ENCODE measurements at regions not wholly inside any gene's neighbourhood (a gene's known extent, or its start where the extent isn't known, plus 50 kb on each side); places are given as distances from the start of the nearest gene placed in this dataset.

GRCh38 chr15:99502661-99503060, 63.1 kb upstream of the MEF2A start (continued):
- no peak for TF ChIP-seq ESRRA (CRISPR knock-in tag; IDR thresholded peaks at IDR 0.05; ENCODE audit: borderline replicate concordance)
- TF ChIP-seq E2F1 (CRISPR knock-in tag; IDR thresholded peaks at IDR 0.05): no peak
- TF ChIP-seq ZNF281 (CRISPR knock-in tag; IDR thresholded peaks at IDR 0.05): no peak

DNA sequence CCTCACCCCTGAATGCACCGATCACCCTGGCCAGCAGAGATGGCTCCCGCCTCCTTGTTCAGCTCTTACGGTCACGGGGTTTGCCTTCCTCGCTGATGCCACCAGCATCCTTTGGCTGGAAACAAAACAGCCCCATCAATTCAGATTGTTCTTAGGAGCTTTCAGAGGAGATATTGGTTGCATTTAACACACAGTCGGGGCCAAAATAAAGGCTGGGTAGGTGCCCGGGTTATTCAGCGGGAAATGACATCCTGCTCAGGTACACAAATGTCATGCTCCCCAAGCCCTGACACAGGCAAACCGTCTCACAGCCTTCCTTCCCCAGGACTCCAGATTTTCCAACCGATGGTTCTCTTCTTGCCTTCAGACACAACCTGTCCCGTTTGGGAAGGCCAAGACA, 62.4 kb upstream of the MEF2A start:
- no peak overlapping the region for H3K4me3 Mint-ChIP-seq
- no peaks in the 10 kb centered on the region for H3K4me1 Mint-ChIP-seq
- POLR2A ChIA-PET: no interaction called here
- ATAC-seq (no peak), DNase-seq (ENCODE audit: low spot score) (no peak)
- CTCF ChIA-PET: no interaction called here
- no peak overlapping the region for H3K27ac Mint-ChIP-seq
- H3K36me3 Mint-ChIP-seq: no peaks in the 10 kb centered on the region
- H3K9me3 Mint-ChIP-seq: peaks cover 15% of the 10 kb centered on the region
- no peaks in the 10 kb centered on the region for H3K27me3 Mint-ChIP-seq (ENCODE audit: low read depth)
- no peak for TF ChIP-seq NFYB (CRISPR knock-in tag; conservative IDR thresholded peaks at IDR 0.05; ENCODE audit: low read depth)
- TF ChIP-seq TCF7 (CRISPR knock-in tag; IDR thresholded peaks at IDR 0.05; ENCODE audit: low read depth): no peak
- TF ChIP-seq, protein P1, sequence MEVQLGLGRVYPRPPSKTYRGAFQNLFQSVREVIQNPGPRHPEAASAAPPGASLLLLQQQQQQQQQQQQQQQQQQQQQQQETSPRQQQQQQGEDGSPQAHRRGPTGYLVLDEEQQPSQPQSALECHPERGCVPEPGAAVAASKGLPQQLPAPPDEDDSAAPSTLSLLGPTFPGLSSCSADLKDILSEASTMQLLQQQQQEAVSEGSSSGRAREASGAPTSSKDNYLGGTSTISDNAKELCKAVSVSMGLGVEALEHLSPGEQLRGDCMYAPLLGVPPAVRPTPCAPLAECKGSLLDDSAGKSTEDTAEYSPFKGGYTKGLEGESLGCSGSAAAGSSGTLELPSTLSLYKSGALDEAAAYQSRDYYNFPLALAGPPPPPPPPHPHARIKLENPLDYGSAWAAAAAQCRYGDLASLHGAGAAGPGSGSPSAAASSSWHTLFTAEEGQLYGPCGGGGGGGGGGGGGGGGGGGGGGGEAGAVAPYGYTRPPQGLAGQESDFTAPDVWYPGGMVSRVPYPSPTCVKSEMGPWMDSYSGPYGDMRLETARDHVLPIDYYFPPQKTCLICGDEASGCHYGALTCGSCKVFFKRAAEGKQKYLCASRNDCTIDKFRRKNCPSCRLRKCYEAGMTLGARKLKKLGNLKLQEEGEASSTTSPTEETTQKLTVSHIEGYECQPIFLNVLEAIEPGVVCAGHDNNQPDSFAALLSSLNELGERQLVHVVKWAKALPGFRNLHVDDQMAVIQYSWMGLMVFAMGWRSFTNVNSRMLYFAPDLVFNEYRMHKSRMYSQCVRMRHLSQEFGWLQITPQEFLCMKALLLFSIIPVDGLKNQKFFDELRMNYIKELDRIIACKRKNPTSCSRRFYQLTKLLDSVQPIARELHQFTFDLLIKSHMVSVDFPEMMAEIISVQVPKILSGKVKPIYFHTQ (CRISPR knock-in tag; IDR thresholded peaks at IDR 0.05): no peak
- TF ChIP-seq, protein P2, sequence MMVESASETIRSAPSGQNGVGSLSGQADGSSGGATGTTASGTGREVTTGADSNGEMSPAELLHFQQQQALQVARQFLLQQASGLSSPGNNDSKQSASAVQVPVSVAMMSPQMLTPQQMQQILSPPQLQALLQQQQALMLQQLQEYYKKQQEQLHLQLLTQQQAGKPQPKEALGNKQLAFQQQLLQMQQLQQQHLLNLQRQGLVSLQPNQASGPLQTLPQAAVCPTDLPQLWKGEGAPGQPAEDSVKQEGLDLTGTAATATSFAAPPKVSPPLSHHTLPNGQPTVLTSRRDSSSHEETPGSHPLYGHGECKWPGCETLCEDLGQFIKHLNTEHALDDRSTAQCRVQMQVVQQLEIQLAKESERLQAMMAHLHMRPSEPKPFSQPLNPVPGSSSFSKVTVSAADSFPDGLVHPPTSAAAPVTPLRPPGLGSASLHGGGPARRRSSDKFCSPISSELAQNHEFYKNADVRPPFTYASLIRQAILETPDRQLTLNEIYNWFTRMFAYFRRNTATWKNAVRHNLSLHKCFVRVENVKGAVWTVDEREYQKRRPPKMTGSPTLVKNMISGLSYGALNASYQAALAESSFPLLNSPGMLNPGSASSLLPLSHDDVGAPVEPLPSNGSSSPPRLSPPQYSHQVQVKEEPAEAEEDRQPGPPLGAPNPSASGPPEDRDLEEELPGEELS (CRISPR knock-in tag; IDR thresholded peaks at IDR 0.05): no peak
- no peak for TF ChIP-seq PRRX2 (CRISPR knock-in tag; IDR thresholded peaks at IDR 0.05)
- TF ChIP-seq, protein P3, sequence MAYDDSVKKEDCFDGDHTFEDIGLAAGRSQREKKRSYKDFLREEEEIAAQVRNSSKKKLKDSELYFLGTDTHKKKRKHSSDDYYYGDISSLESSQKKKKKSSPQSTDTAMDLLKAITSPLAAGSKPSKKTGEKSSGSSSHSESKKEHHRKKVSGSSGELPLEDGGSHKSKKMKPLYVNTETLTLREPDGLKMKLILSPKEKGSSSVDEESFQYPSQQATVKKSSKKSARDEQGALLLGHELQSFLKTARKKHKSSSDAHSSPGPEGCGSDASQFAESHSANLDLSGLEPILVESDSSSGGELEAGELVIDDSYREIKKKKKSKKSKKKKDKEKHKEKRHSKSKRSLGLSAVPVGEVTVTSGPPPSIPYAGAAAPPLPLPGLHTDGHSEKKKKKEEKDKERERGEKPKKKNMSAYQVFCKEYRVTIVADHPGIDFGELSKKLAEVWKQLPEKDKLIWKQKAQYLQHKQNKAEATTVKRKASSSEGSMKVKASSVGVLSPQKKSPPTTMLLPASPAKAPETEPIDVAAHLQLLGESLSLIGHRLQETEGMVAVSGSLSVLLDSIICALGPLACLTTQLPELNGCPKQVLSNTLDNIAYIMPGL (CRISPR knock-in tag; IDR thresholded peaks at IDR 0.05): no peak
- TF ChIP-seq ZNF317 (CRISPR knock-in tag; IDR thresholded peaks at IDR 0.05; ENCODE audit: borderline replicate concordance, low read depth): no peak
- no peak for TF ChIP-seq ETV6 (CRISPR knock-in tag; IDR thresholded peaks at IDR 0.05)
- TF ChIP-seq MYBL2 (CRISPR knock-in tag; IDR thresholded peaks at IDR 0.05): no peak
- no peak for TF ChIP-seq ATF6 (CRISPR knock-in tag; IDR thresholded peaks at IDR 0.05)
- TF ChIP-seq TP53 (CRISPR knock-in tag; IDR thresholded peaks at IDR 0.05): no peak
- TF ChIP-seq, protein P4, sequence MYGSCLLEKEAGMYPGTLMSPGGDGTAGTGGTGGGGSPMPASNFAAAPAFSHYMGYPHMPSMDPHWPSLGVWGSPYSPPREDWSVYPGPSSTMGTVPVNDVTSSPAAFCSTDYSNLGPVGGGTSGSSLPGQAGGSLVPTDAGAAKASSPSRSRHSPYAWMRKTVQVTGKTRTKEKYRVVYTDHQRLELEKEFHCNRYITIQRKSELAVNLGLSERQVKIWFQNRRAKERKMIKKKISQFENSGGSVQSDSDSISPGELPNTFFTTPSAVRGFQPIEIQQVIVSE (CRISPR knock-in tag; IDR thresholded peaks at IDR 0.05; ENCODE audit: borderline replicate concordance): no peak
- TF ChIP-seq SOX15 (CRISPR knock-in tag; IDR thresholded peaks at IDR 0.05): no peak

Measured in WTC11 (cell line).